ENCODE measurements at regions not wholly inside any gene's neighbourhood (a gene's known extent, or its start where the extent isn't known, plus 50 kb on each side); places are given as distances from the start of the nearest gene placed in this dataset.

DNA sequence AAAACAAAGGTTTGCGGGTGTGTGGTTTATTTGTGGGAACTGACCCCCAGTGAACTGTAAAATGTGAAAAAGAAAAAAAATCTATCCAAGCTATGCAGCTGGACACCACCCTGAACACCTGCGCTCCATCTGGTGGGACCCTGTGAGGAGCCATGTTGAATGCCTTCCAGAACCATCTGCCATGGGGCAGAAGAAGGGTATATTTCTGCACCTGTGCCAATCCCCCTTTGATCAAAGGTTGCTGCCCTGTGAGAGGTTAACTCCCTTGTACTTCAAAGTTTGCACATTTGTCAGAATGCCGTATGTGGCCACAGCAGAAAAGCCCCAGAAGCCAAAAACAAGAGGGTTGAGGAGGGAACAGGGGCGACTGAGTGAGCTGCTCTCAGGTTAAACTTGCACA lies 148.5 kb upstream of the ALDH1B1 start:
- no peak for TF ChIP-seq REST (IDR thresholded peaks at IDR 0.05; ENCODE audit: unreplicated experiment)
- TF ChIP-seq EZH2 (IDR thresholded peaks at IDR 0.05; ENCODE audit: low read depth, unreplicated experiment): no peak
- TF ChIP-seq, protein P1, sequence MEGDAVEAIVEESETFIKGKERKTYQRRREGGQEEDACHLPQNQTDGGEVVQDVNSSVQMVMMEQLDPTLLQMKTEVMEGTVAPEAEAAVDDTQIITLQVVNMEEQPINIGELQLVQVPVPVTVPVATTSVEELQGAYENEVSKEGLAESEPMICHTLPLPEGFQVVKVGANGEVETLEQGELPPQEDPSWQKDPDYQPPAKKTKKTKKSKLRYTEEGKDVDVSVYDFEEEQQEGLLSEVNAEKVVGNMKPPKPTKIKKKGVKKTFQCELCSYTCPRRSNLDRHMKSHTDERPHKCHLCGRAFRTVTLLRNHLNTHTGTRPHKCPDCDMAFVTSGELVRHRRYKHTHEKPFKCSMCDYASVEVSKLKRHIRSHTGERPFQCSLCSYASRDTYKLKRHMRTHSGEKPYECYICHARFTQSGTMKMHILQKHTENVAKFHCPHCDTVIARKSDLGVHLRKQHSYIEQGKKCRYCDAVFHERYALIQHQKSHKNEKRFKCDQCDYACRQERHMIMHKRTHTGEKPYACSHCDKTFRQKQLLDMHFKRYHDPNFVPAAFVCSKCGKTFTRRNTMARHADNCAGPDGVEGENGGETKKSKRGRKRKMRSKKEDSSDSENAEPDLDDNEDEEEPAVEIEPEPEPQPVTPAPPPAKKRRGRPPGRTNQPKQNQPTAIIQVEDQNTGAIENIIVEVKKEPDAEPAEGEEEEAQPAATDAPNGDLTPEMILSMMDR (conservative IDR thresholded peaks at IDR 0.05; ENCODE audit: low read depth in 2 of 2): no peak
- TF ChIP-seq ETS1 (IDR thresholded peaks at IDR 0.05): no peak
- no peak for TF ChIP-seq JUNB (IDR thresholded peaks at IDR 0.05; ENCODE audit: unreplicated experiment)
- no peak for TF ChIP-seq EZH2phosphoT487 (IDR thresholded peaks at IDR 0.05; ENCODE audit: unreplicated experiment)
- TF ChIP-seq CREB1 (CRISPR knock-in tag; IDR thresholded peaks at IDR 0.05; ENCODE audit: low read depth): no peak
- TF ChIP-seq POLR2AphosphoS5 (IDR thresholded peaks at IDR 0.05; ENCODE audit: low read depth): no peak
- no peak for TF ChIP-seq NANOG (IDR thresholded peaks at IDR 0.05; ENCODE audit: borderline replicate concordance)
- TF ChIP-seq ZNF114 (CRISPR knock-in tag; IDR thresholded peaks at IDR 0.05): no peak
- no peak for TF ChIP-seq STAT1 (IDR thresholded peaks at IDR 0.05; ENCODE audit: unreplicated experiment)

Measured in GM23338 (cell line).